Mammary epithelial cell (primary cell): ENCODE measurements at regions not wholly inside any gene's neighbourhood (a gene's known extent, or its start where the extent isn't known, plus 50 kb on each side); places are given as distances from the start of the nearest gene placed in this dataset.

Experiments
- CTCF ChIP-seq, 2 donors: IDR thresholded peaks in 1 of 2; conservative IDR thresholded peaks in 1 of 2; 2 replicates each; pipeline ENCODE4 v1.5.1; 2011 to 2012; ENCODE audit warnings: inconsistent platforms in 2 of 2, low read length in 2 of 2, mild to moderate bottlenecking in 2 of 2, control low read depth in 1 of 2, low read depth in 1 of 2; ENCODE audit not compliant: insufficient read depth in 1 of 2; ENCODE audit errors: extremely low read depth in 1 of 2
- EZH2 ChIP-seq: IDR thresholded peaks from 2 replicates; pipeline ENCODE4 v1.6.1; 2012; ENCODE audit warnings: low read length, inconsistent platforms, borderline replicate concordance

DNA sequence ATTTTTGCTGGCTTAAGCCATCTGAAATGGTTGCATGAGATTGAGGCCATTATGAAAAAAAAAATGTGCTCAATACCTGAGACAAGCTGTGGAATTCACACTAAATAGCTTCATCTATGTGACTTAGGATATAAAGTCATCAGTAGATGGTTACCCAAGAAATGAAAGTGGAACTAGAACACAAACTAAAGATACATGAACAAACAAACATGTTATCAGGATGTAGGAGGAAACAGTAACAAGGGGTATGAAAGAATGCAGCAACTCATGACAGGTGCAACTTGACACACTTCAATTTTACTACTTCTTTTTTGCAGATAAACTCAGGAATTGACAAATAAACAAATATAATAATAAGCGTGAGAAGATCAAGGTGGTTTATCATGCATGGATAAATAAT lies 155.0 kb downstream of the WT1 start:
- no peak for TF ChIP-seq EZH2
- TF ChIP-seq CTCF (conservative IDR thresholded peaks at IDR 0.05 in 1 of 2, IDR thresholded peaks at IDR 0.05 in 1 of 2; ENCODE audit: extremely low read depth in 1 of 2, insufficient read depth in 1 of 2, low read depth in 1 of 2, low read length in 2 of 2): no peak
